ENCODE measurements at regions not wholly inside any gene's neighbourhood (a gene's known extent, or its start where the extent isn't known, plus 50 kb on each side); places are given as distances from the start of the nearest gene placed in this dataset.

GRCh38 chr20:19817017-19817416 is 59.0 kb downstream of the RIN2 start:
- TF ChIP-seq EZH2 (IDR thresholded peaks at IDR 0.05; ENCODE audit: borderline replicate concordance, low read depth, low read length, severe bottlenecking), result no peak
- TF ChIP-seq, protein P1, sequence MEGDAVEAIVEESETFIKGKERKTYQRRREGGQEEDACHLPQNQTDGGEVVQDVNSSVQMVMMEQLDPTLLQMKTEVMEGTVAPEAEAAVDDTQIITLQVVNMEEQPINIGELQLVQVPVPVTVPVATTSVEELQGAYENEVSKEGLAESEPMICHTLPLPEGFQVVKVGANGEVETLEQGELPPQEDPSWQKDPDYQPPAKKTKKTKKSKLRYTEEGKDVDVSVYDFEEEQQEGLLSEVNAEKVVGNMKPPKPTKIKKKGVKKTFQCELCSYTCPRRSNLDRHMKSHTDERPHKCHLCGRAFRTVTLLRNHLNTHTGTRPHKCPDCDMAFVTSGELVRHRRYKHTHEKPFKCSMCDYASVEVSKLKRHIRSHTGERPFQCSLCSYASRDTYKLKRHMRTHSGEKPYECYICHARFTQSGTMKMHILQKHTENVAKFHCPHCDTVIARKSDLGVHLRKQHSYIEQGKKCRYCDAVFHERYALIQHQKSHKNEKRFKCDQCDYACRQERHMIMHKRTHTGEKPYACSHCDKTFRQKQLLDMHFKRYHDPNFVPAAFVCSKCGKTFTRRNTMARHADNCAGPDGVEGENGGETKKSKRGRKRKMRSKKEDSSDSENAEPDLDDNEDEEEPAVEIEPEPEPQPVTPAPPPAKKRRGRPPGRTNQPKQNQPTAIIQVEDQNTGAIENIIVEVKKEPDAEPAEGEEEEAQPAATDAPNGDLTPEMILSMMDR (IDR thresholded peaks at IDR 0.05; ENCODE audit: borderline replicate concordance, extremely low read depth, low read length, poor library complexity, severe bottlenecking), result no peak

All from DND-41 (cell line).